Esophagus muscularis mucosa (tissue), 4 donors: ENCODE measurements at regions not wholly inside any gene's neighbourhood (a gene's known extent, or its start where the extent isn't known, plus 50 kb on each side); places are given as distances from the start of the nearest gene placed in this dataset.

ENCODE experiments used
- DNase-seq: peaks from one replicate; pipeline ENCODE4 v3.0.0-alpha.2; 2017; ENCODE audit errors: extremely low spot score
- H3K27ac ChIP-seq, 4 donors: fragments of 200-600 bp; sonication (generic); replicated peaks in 1 of 4; 1 replicate in 3 of 4; 2 replicates in 1 of 4; pipeline ENCODE4 v1.5.1; 2016 to 2019; ENCODE audit warnings: mild to moderate bottlenecking in 1 of 4
- H3K27me3 ChIP-seq, 4 donors: fragments of 200-600 bp; sonication (generic); one replicate each; pipeline versions ENCODE4 v1.5.1 to v1.6.0; 2016 to 2019
- H3K36me3 ChIP-seq, 4 donors: fragments of 200-600 bp; sonication (generic); one replicate each; pipeline ENCODE4 v1.5.1; 2016 to 2019
- H3K4me1 ChIP-seq, 4 donors: fragments of 200-600 bp; sonication (generic); one replicate each; pipeline ENCODE4 v1.5.1; 2016 to 2019
- H3K4me3 ChIP-seq, 4 donors: fragments of 200-600 bp; sonication (generic); 1 replicate in 2 of 4; 2 replicates in 2 of 4; pipeline ENCODE4 v1.5.1; 2016 to 2019; ENCODE audit warnings: mild to moderate bottlenecking in 4 of 4, moderate library complexity in 1 of 4
- H3K9me3 ChIP-seq, 4 donors: fragments of 200-600 bp; sonication (generic); 1 replicate in 3 of 4; 2 replicates in 1 of 4; pipeline ENCODE4 v1.5.1; 2016 to 2019
- EP300 ChIP-seq: sonication (generic); formaldehyde crosslinking; IDR thresholded peaks from one replicate; pipeline ENCODE4 v1.6.1; 2017; ENCODE audit warnings: antibody characterized with exemption
- POLR2A ChIP-seq: fragments of 450-650 bp; IDR thresholded peaks from one replicate; pipeline ENCODE4 v1.6.1; 2017; ENCODE audit warnings: antibody characterized with exemption, moderate library complexity, mild to moderate bottlenecking, low read depth
- POLR2AphosphoS5 ChIP-seq, 2 donors: sonication (generic); formaldehyde crosslinking; IDR thresholded peaks; one replicate each; pipeline ENCODE4 v1.6.1; 2017; ENCODE audit warnings: antibody characterized with exemption in 2 of 2
- WGBS: methylation state at CpG from one replicate; pipeline ENCODE4 v1.1.5; 2018; 5-methylcytosine and 5-hydroxymethylcytosine counted together
- intact Hi-C: fragments of 100-400 bp; cut with DNase I; formaldehyde crosslinking; loops from one replicate; pipeline ENCODE4 v1.15.1; 2023
- TF ChIP-seq, protein P1 (sequence below), 3 experiments: fragments of 200-600 bp in 2 of 3; fragments of 450-650 bp in 1 of 3; sonication (generic) in 2 of 3; IDR thresholded peaks; one replicate each; pipeline ENCODE4 v1.5.1; 2017 to 2019; ENCODE audit warnings: antibody characterized with exemption in 3 of 3, mild to moderate bottlenecking in 2 of 3, moderate library complexity in 1 of 3

DNA sequence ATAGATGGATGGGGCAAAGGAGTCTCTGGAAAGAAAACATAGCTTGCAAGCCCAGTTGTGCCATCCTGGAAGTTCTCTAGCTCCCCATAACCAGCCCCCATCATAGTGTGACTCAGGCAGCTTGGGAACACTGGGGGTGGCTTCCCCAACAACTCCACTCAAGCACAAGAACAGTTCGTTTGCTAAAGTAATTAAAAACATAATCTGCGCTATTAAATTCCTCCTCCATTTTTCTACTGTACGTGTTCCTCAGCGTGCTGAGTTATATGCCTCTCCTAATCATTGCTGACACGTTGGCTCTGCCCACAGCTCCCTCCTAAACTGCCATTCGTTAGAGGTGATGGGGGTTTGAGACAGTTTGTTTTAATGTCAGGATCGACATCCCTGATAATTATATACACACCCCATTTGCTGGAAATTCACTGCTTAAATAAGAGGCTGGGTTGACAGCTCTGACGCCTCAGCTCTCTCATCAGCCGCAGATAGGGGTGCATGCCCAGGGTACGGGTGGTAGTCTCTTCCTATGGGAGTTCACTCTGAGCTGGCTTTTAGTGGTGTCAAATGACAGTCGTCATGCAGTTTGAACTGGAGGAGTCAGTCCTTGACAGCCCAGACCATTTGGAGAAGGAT, 59.5 kb upstream of the SEZ6L start:
- H3K27me3 ChIP-seq: peaks cover 0 to 46% (median 0%) of the 10 kb centered on the region in 4 donors
- no peaks in the 10 kb centered on the region for H3K36me3 ChIP-seq
- no peaks in the 10 kb centered on the region for H3K4me1 ChIP-seq
- no peak overlapping the region for H3K27ac ChIP-seq
- TF ChIP-seq EP300 (no peak), POLR2A (no peak), POLR2AphosphoS5 (IDR thresholded peaks at IDR 0.05) (no peak)
- TF ChIP-seq, protein P1, sequence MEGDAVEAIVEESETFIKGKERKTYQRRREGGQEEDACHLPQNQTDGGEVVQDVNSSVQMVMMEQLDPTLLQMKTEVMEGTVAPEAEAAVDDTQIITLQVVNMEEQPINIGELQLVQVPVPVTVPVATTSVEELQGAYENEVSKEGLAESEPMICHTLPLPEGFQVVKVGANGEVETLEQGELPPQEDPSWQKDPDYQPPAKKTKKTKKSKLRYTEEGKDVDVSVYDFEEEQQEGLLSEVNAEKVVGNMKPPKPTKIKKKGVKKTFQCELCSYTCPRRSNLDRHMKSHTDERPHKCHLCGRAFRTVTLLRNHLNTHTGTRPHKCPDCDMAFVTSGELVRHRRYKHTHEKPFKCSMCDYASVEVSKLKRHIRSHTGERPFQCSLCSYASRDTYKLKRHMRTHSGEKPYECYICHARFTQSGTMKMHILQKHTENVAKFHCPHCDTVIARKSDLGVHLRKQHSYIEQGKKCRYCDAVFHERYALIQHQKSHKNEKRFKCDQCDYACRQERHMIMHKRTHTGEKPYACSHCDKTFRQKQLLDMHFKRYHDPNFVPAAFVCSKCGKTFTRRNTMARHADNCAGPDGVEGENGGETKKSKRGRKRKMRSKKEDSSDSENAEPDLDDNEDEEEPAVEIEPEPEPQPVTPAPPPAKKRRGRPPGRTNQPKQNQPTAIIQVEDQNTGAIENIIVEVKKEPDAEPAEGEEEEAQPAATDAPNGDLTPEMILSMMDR (IDR thresholded peaks at IDR 0.05): no peak
- 67% methylated on average over 11 of the region's 11 CpGs for WGBS
- intact Hi-C loops: no loop called here
- no peak overlapping the region for H3K4me3 ChIP-seq
- H3K9me3 ChIP-seq: peaks cover 0 to 14% (median 10%) of the 10 kb centered on the region in 4 donors
- no peak for DNase-seq

DNA sequence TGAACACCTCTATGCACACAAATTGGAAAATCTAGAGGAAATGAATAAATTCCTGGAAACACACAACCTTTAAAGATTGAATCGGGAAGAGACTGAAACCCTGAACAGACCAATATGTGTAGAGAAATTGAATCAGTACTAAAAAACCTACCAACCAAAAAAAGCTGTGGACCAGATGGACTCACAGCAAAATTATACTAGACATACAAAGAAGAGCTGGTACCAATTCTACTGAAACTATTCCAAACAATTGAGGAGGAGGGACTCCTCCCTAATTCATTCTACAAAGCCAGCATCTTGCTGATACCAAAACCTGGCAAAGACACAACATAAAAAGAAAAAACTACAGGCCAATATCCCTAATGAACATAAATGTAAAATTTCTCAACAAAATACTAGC, 54.4 kb upstream of the SEZ6L start:
- DNase-seq: no peak
- H3K4me1 ChIP-seq: no peaks in the 10 kb centered on the region
- H3K27me3 ChIP-seq: peaks cover 0 to 43% (median 0%) of the 10 kb centered on the region in 4 donors
- no peaks in the 10 kb centered on the region for H3K36me3 ChIP-seq
- no peak for TF ChIP-seq POLR2A
- TF ChIP-seq EP300: no peak
- TF ChIP-seq, protein P1 (IDR thresholded peaks at IDR 0.05): no peak
- no peak for TF ChIP-seq POLR2AphosphoS5 (IDR thresholded peaks at IDR 0.05)
- intact Hi-C loops: no loop called here
- peaks cover 0 to 12% (median 10%) of the 10 kb centered on the region in 4 donors for H3K9me3 ChIP-seq
- H3K4me3 ChIP-seq: no peak overlapping the region
- no peak overlapping the region for H3K27ac ChIP-seq
- 97% methylated on average over 1 of the region's 1 CpG for WGBS

DNA sequence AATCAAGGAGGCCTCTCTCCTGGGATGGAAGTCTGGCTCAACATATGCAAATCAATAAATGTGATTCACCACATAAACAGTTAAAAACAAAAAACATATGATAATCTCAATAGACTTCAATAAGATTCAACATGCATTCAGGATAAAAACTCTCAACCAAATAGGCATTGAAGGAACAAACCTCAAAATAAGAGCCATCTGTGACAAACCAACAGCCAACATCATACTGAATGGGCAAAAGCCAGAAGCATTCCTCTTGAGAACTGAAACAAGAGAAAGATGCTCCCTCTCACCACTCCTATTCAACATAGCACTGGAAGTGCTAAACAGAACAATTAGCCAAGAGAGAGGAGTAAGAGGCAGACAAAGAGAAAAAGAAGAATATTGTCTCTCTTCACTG, 54.0 kb upstream of the SEZ6L start:
- no peak for DNase-seq
- no peak overlapping the region for H3K27ac ChIP-seq
- TF ChIP-seq POLR2AphosphoS5 (IDR thresholded peaks at IDR 0.05) (no peak), EP300 (no peak), POLR2A (no peak)
- TF ChIP-seq, protein P1 (IDR thresholded peaks at IDR 0.05): no peak
- no peaks in the 10 kb centered on the region for H3K36me3 ChIP-seq
- H3K4me1 ChIP-seq: no peaks in the 10 kb centered on the region
- intact Hi-C loops: no loop called here
- peaks cover 0 to 40% (median 0%) of the 10 kb centered on the region in 4 donors for H3K27me3 ChIP-seq
- H3K9me3 ChIP-seq: peaks cover 0 to 8% (median 6%) of the 10 kb centered on the region in 4 donors
- H3K4me3 ChIP-seq: no peak overlapping the region
